ENCODE measurements at regions not wholly inside any gene's neighbourhood (a gene's known extent, or its start where the extent isn't known, plus 50 kb on each side); places are given as distances from the start of the nearest gene placed in this dataset.
A peak's percentile ranks its signal among the peaks of the same experiment; 100 is the strongest.
"Not testable (repeated sequence)": the region's sequence is repeated elsewhere in the genome, so short reads cannot be mapped to it uniquely, and the experiment has no call there.

DNA sequence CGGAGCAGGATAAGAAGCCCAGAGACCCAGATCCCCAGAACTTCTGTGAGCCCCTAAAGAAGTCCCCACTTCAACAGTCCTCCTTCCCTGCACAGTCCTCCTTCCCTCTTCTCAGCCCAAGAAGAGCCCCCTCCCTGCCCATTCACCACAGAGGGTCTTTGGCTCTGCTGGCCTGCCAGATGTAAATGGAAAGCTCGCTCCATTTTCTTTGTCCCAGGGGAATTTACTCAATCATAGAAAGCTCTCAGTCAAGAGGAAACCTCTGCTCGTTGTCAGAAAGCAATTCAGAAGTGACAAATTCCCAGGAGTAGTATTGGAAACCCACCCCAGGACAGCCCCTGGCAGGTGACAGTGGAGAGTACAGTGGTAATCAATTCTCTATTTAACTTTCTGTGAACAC is 105.5 kb upstream of the SMAD3 start:
- no peak for FAIRE-seq
- no peak for DNase-seq (ENCODE audit: low spot score)

DNA sequence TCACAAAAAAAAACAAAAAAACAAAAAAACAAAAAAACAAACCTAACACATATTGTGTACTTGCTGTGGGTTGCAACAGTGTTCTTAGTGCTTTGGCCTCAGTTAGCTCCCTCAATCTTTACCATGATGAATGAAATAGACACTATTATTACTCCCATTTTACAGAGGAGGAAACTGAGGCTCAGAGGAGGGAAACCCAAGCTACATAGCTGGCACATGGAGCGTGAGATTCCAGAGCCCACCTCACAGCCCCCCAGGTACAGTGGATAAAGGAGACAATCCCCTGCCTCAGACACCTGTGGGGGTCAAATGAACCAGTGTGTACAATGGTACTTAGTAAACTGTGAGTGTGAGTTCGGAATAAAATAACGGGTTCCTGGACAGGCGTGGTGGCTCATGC is 104.9 kb upstream of the SMAD3 start:
- FAIRE-seq (no peak), DNase-seq (ENCODE audit: low spot score) (no peak)

DNA sequence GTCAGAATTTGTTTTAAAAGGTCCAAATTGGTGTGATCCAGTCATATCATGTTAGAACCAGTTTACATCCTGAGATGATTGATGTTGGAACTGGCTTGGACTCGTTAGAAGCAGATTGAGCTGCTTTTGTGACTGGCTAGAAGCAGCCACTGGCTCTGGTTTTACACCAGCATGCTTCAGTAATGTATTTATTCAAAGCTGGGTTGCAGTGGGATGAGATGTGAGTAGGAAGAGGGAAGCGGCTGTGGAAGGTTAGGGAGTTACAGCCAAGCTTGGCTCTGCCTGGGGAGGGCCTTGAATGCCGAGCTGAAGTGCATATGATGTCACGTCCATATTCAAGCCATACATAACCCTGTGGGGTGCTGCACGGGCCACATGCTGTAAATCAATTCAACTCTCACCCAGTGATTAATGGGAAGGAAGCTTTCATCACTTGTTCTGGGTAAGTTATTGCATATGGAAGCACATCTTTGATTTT is 104.0 kb upstream of the SMAD3 start:
- DNase-seq (ENCODE audit: low spot score) (no peak), FAIRE-seq (peak; percentile 89)

DNA sequence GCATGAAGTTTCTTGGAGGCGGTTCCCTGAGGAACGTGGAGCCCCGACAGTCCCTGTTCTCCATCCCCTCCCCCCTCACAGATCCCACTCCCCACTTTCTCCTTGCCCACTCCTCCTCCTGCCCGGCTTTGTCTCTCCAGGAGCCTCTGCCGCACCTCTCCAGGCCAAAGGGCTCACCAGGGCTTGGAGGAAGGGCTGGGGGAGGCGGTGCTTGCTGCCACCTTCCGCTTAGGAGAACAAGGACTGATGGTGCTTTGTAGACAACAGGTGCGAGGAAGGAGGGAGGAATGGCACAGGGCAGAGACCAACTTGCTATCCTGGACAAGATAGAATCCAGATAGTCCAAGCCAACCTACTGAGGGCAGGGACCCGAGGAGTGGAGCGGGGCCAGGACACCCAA is 103.5 kb upstream of the SMAD3 start:
- no peak for DNase-seq (ENCODE audit: low spot score)
- FAIRE-seq = peak; percentile 44

DNA sequence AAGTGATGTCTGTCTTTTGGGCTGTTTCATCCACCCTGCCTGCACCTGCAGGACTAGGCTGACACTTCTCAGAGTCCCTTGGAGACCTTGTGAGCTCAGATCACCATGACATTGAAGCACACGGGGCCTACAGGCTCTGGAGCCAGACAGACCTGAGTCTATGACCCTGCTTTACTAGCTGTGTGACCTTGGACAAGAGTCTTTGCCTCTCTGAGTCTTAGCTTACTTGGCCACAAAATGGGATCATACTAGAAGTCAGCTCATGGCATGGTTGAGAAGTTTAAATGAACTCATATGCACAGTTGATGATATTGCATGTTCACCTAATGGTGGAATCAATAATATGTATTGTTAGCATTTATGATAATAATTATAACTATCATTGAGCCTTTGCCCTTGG is 102.9 kb upstream of the SMAD3 start:
- FAIRE-seq = no peak
- DNase-seq (ENCODE audit: low spot score) = no peak

DNA sequence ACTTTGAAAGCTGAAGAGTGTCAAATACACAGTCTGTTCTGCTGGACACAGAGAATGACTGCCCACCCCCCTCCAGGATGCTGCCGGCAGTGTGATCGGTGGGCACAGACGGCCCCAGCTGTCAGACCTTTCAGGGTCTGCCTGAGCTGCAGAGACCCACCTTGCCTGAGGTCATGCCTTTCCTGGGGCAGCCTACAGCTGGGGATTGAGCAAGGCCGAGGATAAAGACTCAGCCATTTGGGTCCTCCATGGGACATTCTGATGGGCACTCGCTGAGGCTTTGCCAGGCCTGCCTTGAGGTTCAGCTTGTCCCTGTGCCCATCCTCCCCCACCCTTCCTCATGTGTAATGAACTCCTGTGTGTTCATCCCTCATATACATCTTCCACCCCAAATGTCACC is 102.3 kb upstream of the SMAD3 start:
- FAIRE-seq = no peak
- no peak for DNase-seq (ENCODE audit: low spot score)

DNA sequence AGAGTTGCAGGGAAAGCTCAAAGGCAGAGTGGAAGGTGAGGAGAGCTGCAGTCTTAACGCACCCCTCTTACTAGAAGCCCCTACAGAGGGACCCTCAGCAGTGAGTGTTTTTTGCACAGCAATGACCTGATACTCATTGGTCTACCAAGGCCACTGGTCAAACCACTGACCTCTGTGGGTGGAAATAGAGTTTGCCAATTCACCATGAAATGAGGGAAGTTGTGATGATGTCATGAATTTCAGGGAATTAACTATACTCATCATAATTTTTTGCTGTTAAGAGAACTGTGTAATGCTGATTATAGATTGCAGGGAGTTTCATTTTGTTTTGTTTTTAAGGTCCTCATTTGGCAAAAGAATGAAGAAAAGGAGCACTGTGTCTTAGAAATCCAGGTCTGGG is 101.7 kb upstream of the SMAD3 start:
- DNase-seq (ENCODE audit: low spot score) = no peak
- FAIRE-seq = no peak

DNA sequence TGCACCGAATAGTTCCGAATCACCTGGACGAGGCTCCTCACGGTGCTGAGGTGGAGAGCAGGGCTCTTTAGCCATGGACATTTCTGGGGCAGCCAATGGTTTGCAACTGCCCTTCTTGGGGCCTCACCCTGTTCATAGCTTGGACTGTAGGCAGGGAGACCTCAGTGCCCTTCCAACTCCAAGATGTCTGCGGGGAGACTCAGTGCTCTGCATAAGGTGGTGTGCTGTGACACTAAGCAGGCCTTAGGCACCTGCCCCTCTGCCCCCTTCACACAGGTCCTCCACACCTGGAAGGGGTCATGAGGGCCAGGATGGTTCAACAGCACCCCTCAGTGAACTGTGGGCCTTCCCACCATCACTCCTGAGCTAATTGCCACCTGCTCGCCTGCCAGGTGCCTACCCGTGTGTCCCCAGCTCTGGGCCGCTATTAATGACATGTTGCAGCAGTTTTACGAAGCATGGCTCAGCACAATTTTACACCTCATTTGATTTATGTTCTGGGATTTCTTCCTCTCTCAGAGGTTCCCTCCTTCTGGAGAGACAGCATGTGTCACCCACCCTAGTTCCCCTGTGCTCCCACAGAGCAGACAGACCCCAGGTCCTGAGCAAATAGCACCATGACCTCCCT is 101.2 kb upstream of the SMAD3 start:
- FAIRE-seq (no peak), DNase-seq (ENCODE audit: low spot score) (no peak)

DNA sequence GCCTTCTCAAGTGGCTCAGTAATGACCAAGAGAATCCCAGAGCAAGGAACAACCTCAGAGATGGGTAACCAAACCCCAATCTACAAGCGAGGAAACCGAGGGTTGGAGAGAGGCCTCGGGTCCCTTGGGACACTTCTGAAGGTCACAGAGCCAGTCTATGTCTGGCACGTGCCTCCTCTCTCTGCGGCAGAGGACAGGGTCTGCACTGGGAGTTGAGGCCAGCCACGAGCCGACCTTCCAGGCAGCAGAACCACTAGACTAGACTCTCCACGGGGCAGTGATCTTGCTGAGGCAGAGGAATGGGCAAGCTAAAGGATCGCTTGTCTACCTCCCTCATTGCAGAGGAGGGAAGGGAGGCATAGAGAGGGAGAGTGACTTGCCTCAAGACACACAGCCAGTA is 100.6 kb upstream of the SMAD3 start:
- no peak for DNase-seq (ENCODE audit: low spot score)
- no peak for FAIRE-seq

DNA sequence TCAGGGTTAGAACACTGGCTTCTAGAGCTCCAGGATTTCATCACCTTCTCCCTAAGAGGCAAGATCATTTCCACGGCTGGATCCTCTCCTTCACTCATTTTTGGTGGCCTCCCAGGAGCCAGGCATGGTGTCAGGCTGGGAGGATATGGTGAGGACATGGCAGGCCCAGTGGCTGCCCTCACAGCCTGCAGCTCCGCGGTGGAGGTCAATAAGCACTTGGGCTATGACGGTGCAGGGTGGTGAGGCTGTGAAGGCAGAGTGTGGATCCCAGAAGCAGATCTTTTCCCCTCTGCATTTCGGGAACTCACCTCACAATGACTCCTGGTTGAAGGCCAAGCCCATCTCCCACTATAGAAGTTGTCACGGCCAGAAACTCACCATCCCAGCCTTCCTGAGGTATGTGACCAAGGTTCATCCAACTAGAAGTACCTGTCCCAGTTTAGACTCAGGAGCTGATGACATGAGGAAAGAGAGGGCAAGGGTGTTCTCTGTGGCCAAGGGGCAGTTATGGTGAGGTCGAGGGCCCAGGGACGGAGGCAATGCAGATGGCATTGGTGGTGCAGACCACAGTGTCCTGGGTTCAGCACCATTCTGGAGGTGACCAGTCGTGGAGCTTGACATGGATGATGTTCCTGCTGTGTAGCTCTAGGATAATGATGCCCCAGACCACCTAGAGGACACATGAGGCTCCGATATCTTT is 100.1 kb upstream of the SMAD3 start:
- FAIRE-seq = peak; percentile 79
- DNase-seq (ENCODE audit: low spot score) = no peak

DNA sequence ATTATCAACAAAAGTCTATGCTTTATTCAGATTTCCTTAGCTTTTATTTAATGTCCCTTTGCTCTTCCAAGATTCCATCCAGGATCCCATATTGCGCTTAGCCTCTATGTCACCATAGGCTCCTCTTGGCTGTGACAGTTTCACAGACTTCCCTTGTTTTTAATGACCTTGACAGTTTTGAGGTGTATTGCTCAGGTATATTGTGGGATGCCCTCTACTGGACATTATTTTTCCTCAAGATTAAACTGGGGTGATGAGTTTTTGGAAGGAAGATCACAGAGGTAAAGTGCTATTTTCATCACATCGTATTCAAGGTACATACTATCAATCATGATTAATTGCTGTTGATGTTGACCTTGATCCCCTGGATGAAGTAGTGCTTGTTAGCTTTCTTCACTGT is 99.1 kb upstream of the SMAD3 start:
- peak; percentile 46 for FAIRE-seq
- no peak for DNase-seq (ENCODE audit: low spot score)

DNA sequence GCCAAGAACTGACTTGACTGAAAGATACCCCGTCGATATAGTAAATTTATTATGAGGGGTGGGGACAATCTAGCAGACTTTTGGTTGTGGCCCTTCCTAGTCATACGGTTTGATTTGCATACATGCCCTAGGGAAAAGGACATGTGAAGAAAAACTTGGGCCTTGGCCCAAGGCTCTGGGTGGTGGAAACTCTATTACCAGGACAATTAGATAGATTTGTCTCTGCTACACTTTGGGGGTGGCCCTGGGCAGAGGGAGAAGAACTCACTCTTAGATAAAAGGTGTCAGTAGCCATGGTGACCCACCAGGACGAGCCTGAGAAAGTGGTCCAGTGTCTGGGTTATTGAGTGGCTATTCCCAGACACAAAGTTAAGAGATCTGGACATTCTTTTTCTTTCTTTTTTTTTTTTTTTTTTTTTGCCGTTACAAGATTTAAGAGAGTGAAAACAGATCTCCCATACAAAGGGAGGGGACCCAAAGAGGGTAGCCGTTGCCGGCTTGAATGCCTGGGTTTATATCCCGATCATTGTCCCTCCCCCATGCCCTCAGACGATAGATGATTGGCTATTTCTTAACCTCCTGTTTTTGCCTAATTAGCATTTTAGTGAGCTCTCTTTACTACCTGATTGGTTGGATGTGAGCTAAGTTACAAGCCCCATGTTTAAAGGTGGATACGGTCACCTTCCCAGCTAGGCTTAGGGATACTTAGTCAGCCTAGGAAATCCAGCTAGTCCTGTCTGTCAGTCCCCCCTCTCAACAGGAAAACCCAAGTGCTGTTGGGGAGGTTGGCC is 96.4 kb upstream of the SMAD3 start:
- no peak for DNase-seq (ENCODE audit: low spot score)
- FAIRE-seq = no peak

DNA sequence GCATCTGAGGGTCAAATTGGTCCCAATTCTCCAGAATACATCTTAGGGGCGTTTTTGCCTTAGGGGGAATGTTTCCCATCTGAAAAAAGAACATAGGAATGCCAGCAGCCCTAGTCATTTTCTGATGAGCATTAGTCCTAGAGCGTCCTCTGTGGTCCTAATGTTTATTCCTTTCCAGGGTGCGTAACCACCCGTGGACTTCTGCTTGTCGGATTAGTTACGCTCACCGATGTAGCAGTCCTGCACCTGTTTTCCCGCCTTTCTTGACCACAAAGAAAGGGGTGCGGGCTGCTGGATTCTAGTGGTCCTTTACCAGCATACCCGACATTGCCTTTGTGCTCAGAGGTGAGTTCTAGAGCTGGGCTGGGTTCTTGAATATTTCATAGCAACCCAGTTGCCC is 91.3 kb upstream of the SMAD3 start:
- not testable (repeated sequence) for FAIRE-seq

DNA sequence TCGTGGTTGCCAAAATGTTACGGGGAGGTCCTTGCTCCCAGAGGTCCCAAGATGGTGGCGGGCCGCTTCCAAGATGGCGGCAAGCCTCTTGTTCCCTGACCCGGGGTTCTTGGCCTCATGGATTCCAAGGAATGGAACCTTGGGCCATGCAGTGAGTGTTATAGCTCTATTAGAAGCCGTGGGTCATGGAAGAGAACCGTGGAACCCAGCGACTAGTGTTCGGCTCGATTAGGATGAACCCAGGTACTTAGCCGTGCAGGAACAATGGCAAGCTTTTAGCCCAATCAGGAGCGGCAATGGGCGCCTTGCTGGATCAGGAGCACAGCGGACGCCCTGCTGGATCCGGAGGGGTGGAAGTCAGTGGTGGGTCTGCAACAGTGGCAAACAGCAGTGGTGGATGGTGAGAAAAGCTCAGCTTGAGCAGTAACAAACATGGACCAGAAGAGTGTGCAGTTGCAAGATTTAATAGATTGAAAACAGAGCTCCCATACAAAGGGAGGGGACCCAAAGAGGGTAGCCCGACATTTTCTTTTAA is 89.2 kb upstream of the SMAD3 start:
- FAIRE-seq = not testable (repeated sequence)

More for the DNA sequence above, 91.3 kb upstream of the SMAD3 start:
- not testable (repeated sequence) for DNase-seq (ENCODE audit: low spot score)

DNA sequence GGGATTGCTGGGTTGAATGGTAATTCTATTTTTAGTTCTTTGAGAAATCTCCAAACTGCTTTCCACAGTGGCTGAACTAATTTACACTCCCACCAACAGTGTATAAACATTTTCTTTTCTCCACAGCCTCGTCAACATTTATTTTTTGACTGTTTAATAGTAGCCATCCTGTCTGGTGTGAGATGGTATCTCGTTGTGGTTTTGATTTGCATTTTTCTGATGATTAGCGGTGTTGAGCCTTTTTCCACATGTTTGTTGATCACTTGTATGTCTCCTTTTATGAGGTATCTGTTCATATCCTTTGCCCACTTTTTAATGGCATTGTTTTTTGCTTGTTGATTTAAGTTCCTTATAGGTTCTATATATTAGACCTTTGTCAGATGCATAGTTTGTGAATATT is 85.1 kb upstream of the SMAD3 start:
- FAIRE-seq; DNase-seq (ENCODE audit: low spot score): not testable (repeated sequence)

More for the DNA sequence above, 89.2 kb upstream of the SMAD3 start:
- not testable (repeated sequence) for DNase-seq (ENCODE audit: low spot score)

DNA sequence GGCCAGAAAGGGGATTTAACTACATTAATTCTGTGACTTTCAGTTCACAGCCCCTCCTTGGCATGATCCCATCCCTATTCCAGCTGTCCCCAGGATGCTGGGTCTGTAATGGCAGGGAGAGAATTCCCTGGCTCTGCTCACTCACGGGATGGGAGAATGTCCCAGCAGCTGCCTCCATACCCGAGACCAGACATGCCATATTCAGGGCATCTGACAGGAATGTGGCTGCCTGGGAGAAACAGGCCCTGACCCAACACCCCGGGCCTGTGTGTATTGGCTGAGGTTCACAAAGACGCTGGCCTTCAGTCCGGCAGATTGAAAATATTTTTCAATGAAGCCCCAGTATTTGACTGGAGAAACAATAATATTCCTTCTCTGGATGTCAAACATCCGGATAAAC is 83.6 kb upstream of the SMAD3 start:
- peak; percentile 1 for DNase-seq (ENCODE audit: low spot score)
- no peak for FAIRE-seq

DNA sequence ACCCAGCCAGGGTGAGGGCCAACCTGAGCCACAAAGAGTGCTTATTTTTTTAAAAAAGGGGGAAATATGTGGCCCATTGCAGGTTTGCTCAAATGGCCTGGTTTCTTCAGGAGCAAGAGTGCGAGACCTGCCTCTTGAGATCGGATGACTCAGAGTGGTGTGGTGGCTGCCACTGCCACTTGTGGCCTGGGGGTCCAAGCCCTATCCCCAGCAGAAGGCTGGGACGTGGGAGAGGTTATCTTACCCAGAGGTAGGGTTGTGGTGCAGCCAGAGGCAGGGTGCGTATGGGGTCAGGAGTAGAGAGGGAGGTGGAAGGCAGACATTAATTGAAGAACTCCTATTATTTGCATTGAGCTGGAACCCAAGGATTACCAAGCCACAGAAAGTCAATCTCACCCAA is 83.2 kb upstream of the SMAD3 start:
- peak; percentile 3 for DNase-seq (ENCODE audit: low spot score)
- FAIRE-seq = no peak

DNA sequence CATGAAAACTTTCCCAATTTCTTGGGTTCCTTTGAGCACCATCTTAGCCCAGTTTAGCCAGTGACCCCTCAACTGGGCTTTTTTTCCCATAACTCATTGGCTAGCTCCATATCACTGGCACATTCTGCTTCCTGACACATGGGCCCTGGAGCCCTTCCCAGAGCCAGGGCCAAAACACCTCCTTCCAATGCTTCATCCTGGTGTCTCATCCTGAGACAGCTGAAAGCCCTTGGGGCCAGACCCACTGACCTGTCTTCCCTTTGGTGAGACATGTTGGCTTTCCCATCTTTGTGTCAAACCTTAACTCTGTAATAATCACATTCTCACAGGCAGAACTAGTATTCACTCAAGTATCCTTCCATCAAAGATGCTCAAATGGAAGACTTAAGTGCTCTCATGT is 82.6 kb upstream of the SMAD3 start:
- DNase-seq (ENCODE audit: low spot score) (no peak), FAIRE-seq (no peak)

DNA sequence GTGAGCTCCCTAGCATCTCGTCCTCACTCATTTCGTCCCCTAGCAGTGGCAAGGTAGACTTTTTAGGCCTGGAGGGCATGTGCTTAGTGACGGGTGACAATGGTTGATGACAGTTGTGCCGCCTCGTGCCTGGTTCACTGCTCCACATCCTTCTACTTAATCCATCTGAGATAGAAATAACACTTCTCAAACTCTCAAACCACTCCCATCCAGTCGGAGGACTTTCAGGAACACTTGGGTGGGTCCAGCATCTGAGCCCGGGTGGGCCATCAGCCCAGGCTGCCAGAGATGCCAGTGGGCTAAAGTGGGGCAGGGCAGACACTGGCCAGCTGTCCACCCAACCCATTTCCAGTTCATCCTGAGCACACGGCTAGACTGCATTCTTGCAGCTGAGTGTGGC is 79.7 kb upstream of the SMAD3 start:
- FAIRE-seq (peak; percentile 27), DNase-seq (ENCODE audit: low spot score) (peak; percentile 1)

DNA sequence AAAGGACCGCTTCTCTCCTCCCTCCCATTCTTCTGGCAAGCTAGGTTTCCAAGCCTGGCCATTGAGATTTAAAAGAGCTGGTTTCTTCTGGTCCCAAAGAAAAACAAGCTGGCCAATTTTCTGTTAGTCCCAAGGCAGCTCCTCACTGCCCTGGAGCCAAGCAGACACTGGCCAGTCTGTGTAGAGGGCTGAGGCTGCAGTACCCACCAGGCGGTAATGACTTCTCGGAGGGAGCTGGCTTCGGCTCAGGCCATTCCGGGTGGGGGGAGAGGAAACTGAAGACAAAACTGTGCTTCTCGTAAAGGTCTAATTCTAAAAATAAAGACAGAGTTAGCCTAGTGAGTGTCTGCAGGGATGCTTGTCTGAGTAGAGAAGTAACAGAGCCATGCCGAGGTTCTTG is 78.5 kb upstream of the SMAD3 start:
- peak; percentile 1 for DNase-seq (ENCODE audit: low spot score)
- no peak for FAIRE-seq

DNA sequence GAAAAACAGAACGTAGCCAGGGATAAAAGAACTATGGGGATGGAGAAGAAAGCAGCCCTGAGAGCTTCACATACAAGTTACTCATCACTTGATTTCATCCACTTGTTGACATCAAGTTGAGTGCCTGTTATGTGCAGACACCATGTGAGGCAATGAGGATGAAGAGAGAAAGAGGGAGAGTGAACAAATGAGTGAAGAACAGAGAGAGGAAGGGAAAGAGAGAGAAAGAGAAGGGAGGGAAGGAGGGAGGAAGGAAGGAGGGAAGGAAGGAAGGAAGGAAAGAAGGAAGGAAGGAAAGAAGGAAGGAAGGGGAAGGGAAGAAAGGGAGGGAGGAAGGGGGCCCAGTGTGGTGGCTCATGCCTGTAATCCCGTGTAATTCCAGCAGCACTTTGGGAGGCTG is 72.3 kb upstream of the SMAD3 start:
- no peak for FAIRE-seq
- DNase-seq (ENCODE audit: low spot score) = no peak
